ENCODE measurements at regions not wholly inside any gene's neighbourhood (a gene's known extent, or its start where the extent isn't known, plus 50 kb on each side); places are given as distances from the start of the nearest gene placed in this dataset.

- Histone ChIP-seq H3K36me3 (ENCODE audit: control insufficient read depth in 4 of 4, insufficient read depth in 4 of 4, low read length in 4 of 4) (no peaks in the 10 kb centered on the region), H3K9ac (ENCODE audit: insufficient read depth in 1 of 2, low read length in 2 of 2) (no peak overlapping the region), H3K4me3 (no peak overlapping the region), H3K27me3 (ENCODE audit: control insufficient read depth in 3 of 3, insufficient read depth in 3 of 3, low read length in 2 of 3) (no peaks in the 10 kb centered on the region), H3K9me3 (ENCODE audit: control insufficient read depth in 4 of 4, insufficient read depth in 3 of 4, low read length in 3 of 4) (no peaks in the 10 kb centered on the region), H3K4me1 (ENCODE audit: control insufficient read depth in 5 of 5, insufficient read depth in 5 of 5, low read length in 5 of 5) (no peaks in the 10 kb centered on the region), H3K27ac (ENCODE audit: low read depth in 1 of 2, low read length in 1 of 2) (no peak overlapping the region)
- no peak for ATAC-seq (ENCODE audit: insufficient read depth, low FRiP score)
- DNase-seq: no peak
- WGBS, 2 donors: 60 to 69% methylated on average over 4 of the region's 4 CpGs
- no peak for TF ChIP-seq CTCF (IDR thresholded peaks at IDR 0.05; ENCODE audit: control extremely low read depth, extremely low read depth)
These were observed 383.6 kb downstream of the HNRNPD start for GRCh38 chr4:81990211-81990610.

GRCh38 chr4:81989202-81989601 lies 384.6 kb downstream of the HNRNPD start:
- Histone ChIP-seq H3K36me3 (ENCODE audit: control insufficient read depth in 4 of 4, insufficient read depth in 4 of 4, low read length in 4 of 4) (no peaks in the 10 kb centered on the region), H3K9me3 (ENCODE audit: control insufficient read depth in 4 of 4, insufficient read depth in 3 of 4, low read length in 3 of 4) (no peaks in the 10 kb centered on the region), H3K27ac (ENCODE audit: low read depth in 1 of 2, low read length in 1 of 2) (no peak overlapping the region), H3K27me3 (ENCODE audit: control insufficient read depth in 3 of 3, insufficient read depth in 3 of 3, low read length in 2 of 3) (no peaks in the 10 kb centered on the region), H3K4me1 (ENCODE audit: control insufficient read depth in 5 of 5, insufficient read depth in 5 of 5, low read length in 5 of 5) (no peaks in the 10 kb centered on the region), H3K4me3 (no peak overlapping the region), H3K9ac (ENCODE audit: insufficient read depth in 1 of 2, low read length in 2 of 2) (no peak overlapping the region)
- 50% methylated on average over 1 of the region's 1 CpG for WGBS, 2 donors
- no peak for TF ChIP-seq CTCF (IDR thresholded peaks at IDR 0.05; ENCODE audit: control extremely low read depth, extremely low read depth)
- DNase-seq (no peak), ATAC-seq (ENCODE audit: insufficient read depth, low FRiP score) (no peak)

- no peaks in the 10 kb centered on the region for H3K36me3 ChIP-seq (ENCODE audit: control insufficient read depth in 4 of 4, insufficient read depth in 4 of 4, low read length in 4 of 4)
- H3K27me3 ChIP-seq (ENCODE audit: control insufficient read depth in 3 of 3, insufficient read depth in 3 of 3, low read length in 2 of 3): no peaks in the 10 kb centered on the region
- 89 to 94% methylated on average over 4 of the region's 4 CpGs for WGBS, 2 donors
- no peaks in the 10 kb centered on the region for H3K4me1 ChIP-seq (ENCODE audit: control insufficient read depth in 5 of 5, insufficient read depth in 5 of 5, low read length in 5 of 5)
- TF ChIP-seq CTCF (IDR thresholded peaks at IDR 0.05; ENCODE audit: control extremely low read depth, extremely low read depth): no peak
- H3K27ac ChIP-seq (ENCODE audit: low read depth in 1 of 2, low read length in 1 of 2): no peak overlapping the region
- ATAC-seq (ENCODE audit: insufficient read depth, low FRiP score): no peak
- H3K4me3 ChIP-seq: no peak overlapping the region
- H3K9me3 ChIP-seq (ENCODE audit: control insufficient read depth in 4 of 4, insufficient read depth in 3 of 4, low read length in 3 of 4): no peaks in the 10 kb centered on the region
- DNase-seq: no peak
- H3K9ac ChIP-seq (ENCODE audit: insufficient read depth in 1 of 2, low read length in 2 of 2): no peak overlapping the region
These were observed 385.6 kb downstream of the HNRNPD start for GRCh38 chr4:81988178-81988577.

- DNase-seq (no peak), ATAC-seq (ENCODE audit: insufficient read depth, low FRiP score) (no peak)
- Histone ChIP-seq H3K9me3 (ENCODE audit: control insufficient read depth in 4 of 4, insufficient read depth in 3 of 4, low read length in 3 of 4) (no peaks in the 10 kb centered on the region), H3K27me3 (ENCODE audit: control insufficient read depth in 3 of 3, insufficient read depth in 3 of 3, low read length in 2 of 3) (no peaks in the 10 kb centered on the region), H3K36me3 (ENCODE audit: control insufficient read depth in 4 of 4, insufficient read depth in 4 of 4, low read length in 4 of 4) (no peaks in the 10 kb centered on the region), H3K27ac (ENCODE audit: low read depth in 1 of 2, low read length in 1 of 2) (no peak overlapping the region), H3K4me3 (no peak overlapping the region), H3K9ac (ENCODE audit: insufficient read depth in 1 of 2, low read length in 2 of 2) (no peak overlapping the region), H3K4me1 (ENCODE audit: control insufficient read depth in 5 of 5, insufficient read depth in 5 of 5, low read length in 5 of 5) (no peaks in the 10 kb centered on the region)
- TF ChIP-seq CTCF (IDR thresholded peaks at IDR 0.05; ENCODE audit: control extremely low read depth, extremely low read depth): no peak
- WGBS, 2 donors: 92 to 93% methylated on average over 3 of the region's 3 CpGs
These were observed 389.0 kb downstream of the HNRNPD start for GRCh38 chr4:81984746-81985145.
